ENCODE measurements at regions not wholly inside any gene's neighbourhood (a gene's known extent, or its start where the extent isn't known, plus 50 kb on each side); places are given as distances from the start of the nearest gene placed in this dataset.

DNA sequence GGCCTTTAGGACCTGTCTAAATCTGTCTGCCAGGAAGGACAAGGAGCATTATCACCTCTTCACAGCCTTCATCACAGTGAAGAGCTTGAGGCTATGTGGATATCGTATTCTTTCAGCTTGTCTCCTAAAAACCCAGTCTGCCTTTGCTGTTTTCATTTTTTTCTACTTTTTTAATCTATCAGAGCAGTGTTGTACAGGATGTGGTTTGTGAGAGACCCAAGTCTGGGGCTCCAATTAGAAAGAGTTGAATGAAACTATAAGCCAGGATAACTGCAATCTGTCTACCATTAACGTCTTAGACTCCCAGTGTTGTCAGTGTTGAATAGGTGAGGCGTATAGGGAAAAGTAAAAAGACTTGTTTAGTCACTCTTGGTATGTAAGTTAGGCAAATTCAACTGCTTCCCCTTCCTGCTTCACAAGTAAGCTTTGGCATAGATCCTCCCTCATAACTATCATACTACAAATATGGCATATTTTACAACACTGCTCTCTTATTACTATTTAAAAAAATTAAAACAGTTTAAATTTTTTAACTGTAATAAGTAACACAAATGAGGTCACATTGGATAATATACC lies 1225.8 kb upstream of the PRMT6 start:
- DNase-seq (ENCODE audit: low spot score) = no peak

DNA sequence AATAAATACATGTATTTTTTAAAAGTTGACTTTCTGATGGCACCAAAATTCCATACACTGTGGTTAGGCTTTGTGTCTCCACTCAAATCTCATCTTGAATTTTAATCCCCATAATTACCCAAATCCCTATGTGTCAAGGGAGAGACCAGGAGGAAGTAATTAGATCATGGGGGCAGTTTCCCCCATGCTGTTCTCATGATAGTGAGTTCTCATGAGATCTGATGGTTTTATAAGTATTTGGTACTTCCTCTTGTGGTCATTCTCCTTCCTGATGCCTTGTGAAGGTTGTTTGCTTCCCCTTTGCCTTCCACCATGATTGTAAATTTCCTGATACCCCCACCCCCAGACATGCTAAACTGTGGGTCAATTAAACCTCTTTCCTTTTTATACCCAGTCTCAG lies 1218.4 kb upstream of the PRMT6 start:
- no peak for DNase-seq (ENCODE audit: low spot score)

DNA sequence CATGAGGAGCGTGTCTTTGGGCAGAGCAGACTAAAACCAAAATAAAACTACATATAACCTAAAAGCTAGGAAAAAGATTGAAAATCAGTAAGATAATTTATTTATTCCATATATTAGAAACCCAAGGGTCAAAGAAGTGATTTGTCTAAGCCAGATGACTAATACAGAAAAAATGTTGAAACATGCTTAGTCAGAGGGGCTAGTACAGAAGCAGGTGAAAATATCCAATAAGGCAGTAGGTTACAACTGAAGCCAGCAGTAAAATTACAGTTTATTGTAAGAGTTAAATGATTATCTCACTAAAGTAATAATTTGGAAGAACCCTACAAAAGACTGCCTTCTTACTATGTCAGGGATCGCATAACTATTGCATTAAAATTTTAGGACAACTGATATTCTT lies 1190.9 kb upstream of the PRMT6 start:
- DNase-seq (ENCODE audit: low spot score) = no peak

DNA sequence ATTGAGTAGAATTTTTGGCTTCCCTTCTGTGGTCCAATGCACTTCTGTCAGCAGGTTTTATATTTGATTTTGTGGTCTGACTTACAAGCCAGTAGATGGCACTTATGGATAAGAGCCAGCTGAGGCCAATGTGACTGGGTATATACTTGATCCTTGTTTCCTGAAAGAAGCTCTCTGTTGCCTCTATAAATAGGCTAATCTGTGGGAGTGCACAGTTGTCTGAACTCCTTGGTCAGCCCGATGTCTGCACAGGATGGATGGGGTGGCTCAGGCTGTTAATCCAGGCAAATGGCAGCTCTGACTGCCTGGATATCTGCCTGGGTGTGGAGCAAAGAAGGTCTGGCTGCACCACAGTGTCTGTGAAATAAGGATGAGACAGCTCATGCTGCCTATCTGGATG lies 1183.7 kb upstream of the PRMT6 start:
- no peak for DNase-seq (ENCODE audit: low spot score)

DNA sequence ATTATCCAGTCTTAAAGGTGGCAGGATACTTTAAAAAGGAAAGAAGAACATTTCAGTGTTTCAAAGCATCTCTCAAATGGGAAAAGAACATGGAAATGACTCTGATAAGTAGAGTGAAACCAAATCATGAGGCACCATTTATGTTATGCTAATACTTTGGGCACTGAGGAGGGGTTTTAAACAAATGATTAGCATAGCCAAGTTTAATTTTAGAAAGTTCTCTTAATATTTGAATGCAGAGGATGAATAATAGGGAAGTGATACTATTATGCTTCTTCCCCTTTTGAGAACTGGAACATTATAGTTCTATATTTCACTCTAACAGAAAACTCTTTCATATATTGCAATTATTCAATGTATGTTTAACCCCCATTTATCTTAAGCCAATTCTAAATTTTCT lies 1181.9 kb upstream of the PRMT6 start:
- no peak for DNase-seq (ENCODE audit: low spot score)

DNA sequence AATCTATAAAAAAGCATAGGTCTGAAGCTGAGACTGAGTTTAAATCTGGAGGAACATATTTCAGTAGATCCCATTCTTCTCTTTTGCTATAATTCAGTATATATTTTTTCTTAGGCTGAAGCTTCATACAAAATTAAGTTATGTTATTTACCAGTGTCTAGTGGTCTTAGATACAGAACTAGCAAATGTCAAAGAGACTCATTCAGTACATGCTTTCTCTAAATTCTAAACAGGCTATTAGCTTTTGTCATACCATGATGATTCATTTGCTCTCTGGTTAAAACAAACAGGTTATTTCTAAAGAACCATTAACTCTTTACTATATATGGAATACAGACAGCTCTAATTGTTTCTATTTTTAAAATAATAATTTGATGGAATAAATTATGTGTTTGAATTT lies 1170.2 kb upstream of the PRMT6 start:
- DNase-seq (ENCODE audit: low spot score) = no peak

DNA sequence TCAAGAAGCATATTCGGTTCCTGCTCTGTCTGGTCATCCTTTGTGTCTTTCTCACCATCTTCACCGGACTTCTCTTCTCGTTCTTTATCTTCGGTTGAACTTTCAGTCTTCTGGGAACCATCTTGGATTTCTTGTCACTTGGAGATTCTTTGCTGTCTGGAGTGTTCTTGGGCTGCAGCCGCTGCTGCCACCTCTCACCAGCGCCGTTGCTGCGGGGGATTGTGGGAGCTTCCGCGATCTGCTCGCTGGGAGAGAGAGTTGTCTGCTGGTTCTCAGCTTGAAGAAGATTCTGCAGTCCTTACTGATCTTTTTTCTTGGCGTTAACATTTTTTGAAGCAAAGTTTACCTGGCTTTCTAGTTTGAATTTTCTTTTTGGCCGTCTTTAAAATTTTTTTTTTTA lies 1165.2 kb upstream of the PRMT6 start:
- no peak for DNase-seq (ENCODE audit: low spot score)

DNA sequence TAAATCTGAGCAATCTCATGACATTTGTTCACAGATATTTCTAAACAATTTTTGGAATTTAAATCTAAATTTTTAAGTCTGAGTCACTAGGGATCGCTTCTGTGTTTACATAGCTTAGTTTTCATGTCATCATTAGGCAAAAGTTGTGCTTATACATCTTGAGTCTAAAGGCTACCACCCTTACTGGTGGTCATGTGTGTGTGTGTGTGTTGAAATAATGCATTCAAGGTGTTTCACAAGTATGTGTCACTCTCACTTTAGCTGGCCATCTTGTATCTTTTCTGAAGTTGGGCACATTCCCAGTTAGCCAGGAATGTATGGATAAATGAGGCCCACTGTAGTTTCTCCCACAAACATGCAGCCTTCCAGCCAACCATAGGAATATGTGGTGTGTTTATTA lies 1162.5 kb upstream of the PRMT6 start:
- DNase-seq (ENCODE audit: low spot score) = no peak

DNA sequence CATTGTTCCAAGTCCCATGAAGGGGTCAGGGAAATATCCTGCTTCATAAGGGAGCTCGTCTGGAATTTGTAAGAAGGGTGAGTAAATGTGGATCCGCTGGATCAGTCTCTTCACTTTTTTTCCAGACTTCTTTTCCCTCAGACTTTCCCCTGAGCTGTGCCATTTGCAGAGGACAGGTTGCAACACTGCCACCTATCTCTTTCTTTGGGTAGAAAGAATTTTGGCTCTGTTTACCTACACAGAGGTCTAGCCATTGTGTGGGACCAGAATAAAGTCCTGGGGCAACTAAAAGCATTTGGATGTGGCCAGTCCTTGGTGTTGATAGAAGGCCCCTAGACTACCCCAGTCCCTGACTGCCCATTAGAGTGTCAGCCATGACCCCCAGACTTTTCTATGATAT lies 1146.7 kb upstream of the PRMT6 start:
- peak; percentile 30 for DNase-seq (ENCODE audit: low spot score)

DNA sequence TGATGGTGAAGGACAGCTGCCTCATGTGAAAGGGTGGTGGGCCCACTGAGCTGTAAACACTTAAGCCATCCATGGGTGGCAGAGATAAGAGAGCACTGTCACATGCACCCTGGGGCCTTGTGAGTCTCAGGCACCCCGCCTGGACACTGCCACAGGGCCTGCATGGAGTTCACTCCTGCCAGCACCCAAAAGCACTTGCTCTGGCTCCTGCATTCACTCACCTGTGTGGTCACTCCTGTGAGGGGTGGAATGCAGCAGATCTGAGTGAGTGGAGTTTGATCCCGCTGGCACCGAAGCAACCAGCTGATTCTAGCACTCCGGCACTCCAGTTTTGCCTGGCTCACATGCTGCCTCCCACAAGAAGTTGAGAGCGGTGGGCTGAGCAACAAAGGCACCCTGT lies 1142.1 kb upstream of the PRMT6 start:
- DNase-seq (ENCODE audit: low spot score) = no peak

DNA sequence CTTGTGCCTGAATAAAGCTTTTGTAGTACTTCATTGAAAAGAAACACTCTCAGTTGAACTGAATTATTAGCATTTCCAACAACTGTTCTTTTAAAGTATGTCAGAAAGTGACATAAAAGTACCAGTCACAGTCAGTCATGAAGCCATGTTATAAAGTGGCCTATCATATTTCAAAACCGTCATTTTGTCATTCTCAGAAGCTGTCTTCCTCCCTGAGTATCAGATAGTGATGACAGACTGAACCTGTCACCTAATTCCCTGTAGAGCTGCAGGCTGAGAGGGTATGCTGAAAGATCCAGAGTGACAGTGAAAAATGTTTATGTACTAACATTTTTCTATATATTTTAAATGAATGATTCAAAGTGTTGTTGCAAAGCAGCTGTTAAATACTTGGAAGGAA lies 1121.7 kb upstream of the PRMT6 start:
- no peak for DNase-seq (ENCODE audit: low spot score)

DNA sequence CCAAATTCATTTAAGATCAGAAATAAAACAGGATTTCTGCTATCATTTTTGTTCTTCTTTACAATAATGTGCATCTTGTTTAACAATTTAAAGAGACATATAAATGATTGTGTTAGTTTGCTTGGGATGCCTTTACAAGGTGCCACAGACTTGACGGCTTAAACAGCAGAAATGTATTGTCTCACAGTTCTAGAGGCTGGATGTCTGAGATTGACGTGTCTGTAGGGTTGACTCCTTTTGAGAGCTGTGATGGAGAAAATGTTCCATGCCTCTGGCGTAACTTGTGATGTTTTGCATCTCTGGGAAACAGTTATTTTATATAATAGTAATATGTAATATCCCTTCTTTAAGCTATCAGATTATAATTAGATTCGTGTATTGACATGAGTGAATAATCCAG lies 1091.6 kb upstream of the PRMT6 start:
- no peak for DNase-seq (ENCODE audit: low spot score)

DNA sequence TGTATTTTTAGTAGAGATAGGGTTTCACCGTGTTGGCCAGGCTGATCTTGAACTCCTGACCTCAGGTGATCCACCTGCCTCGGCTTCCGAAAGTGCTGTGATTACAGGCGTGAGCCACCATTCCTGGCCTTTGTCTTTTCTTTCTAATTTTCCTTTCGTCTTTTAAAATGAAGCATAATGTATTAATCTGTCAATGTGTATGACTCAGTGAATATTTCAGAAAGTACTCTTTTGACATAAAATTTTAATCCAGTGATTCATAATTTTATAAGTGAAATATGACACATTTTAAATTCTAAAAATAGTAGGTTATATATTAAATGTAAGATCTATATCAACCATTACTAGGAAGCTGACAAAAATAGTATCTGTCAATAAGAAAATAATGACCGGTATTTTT lies 1059.0 kb upstream of the PRMT6 start:
- DNase-seq (ENCODE audit: low spot score) = no peak

DNA sequence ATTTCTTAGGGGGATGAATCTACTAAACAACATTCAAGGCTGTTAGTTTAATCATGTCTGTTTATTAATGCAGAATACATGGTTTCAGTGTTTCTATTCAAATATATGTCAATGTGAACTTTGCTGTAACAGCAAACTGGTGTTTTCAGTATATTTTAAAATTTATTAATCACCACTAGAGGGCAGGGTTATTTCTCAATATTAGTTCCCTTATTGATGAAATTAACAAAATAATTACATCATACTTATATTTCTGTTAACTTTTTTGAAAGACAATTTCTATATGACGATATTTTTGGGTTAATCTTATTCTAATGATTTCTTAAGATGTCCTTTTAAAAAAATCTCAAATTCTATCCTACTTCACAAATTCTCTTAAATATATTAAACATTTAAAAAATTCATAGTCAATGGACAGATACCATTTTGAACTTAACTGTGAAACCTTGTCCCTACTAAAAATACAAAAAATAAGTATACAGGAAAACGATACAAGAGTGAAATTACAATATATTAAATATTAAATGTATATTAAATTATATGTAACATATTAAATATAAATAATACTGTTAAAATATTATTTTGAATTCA lies 1034.1 kb upstream of the PRMT6 start:
- DNase-seq (ENCODE audit: low spot score) = no peak

DNA sequence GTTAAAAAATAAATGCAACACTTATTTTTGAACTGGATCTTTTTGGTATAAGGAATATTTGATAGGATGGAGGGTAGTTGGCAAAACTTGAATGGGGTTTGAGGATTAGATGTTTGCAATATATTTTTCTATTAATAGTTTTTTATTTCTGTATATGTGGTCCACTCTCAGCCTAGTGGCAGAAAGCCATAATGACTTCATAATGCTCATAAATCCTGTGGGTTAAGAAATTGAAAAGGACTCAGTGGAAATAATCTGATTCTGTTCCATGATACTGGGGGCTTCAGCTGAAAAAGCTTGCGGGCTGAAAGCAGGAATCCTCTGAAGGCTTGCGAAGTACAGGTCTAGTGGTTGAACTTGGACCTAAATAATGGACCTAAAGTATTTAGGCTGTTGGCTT lies 1028.6 kb upstream of the PRMT6 start:
- DNase-seq (ENCODE audit: low spot score) = no peak

DNA sequence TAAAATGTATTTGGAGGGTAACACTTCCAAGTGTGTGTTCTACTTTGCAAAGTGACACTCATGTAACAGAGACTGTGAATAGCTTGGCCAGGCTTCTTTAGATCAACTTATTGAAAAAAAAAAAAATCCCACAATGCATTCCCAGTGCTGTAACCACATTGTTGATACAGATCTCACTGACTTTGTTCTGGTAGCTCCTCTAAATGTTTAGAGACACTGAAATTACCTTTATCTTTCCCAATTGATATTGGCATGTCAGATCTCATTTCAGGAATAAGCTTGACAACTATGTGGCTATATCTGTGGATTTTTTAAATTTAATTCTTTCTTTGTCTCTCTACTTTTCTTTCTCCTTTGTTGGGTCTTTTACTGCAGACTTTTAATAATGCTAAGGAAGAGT lies 1018.9 kb upstream of the PRMT6 start:
- no peak for DNase-seq (ENCODE audit: low spot score)

DNA sequence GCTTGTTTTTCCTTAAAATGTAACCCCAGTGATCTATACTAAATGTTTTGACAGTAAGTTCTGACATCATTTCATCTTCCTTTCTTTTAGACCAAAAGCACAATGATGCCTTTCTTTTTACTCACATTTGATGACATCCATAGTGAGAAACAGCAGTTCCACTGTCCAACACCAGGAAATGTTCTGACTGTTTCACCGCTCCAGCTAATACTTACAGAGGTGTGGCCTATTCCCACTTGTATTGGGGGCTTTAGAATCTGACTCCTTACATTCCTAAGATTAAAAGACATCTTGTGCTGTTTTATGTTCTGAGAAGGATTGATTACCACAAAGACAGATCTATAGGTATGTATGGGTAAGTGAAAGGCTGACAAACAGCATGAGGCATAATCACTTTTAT lies 1018.2 kb upstream of the PRMT6 start:
- no peak for DNase-seq (ENCODE audit: low spot score)

DNA sequence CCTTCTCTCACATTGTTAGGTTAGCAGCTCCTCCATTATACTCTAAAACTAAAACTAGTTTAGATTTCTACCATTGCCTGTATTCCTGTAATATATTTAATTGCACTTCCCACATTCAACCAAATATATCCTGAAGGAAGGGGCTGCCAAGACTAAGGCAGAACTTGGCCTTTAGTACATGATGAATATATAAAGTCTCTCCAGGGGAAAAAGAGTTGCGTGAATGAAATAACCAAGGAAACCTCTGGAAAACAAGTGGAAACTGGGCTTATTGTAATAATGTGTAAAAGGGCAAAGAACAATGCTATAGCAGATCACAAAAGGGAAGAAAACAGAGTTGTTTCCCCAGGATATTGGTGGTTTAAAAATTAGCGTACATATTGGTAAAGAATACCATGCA lies 1012.5 kb upstream of the PRMT6 start:
- DNase-seq (ENCODE audit: low spot score) = no peak

DNA sequence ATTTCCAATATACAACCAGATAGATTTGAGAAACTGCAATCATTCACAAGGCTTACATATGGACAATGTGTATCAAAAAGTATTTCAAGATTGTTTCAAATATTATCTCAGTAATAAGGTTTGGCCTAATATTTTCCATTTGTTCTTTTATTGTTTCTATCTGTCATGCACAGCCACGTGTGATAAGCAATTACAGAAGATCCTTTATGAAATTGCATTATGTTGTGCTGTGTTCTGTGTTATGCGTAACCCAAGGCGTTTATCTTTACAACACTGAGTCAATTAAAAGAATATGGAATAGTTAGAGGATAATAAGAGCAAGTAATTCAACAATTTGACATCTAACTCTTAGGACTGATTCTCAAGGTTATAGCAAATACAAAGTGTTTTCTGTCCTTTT lies 1009.3 kb upstream of the PRMT6 start:
- no peak for DNase-seq (ENCODE audit: low spot score)

DNA sequence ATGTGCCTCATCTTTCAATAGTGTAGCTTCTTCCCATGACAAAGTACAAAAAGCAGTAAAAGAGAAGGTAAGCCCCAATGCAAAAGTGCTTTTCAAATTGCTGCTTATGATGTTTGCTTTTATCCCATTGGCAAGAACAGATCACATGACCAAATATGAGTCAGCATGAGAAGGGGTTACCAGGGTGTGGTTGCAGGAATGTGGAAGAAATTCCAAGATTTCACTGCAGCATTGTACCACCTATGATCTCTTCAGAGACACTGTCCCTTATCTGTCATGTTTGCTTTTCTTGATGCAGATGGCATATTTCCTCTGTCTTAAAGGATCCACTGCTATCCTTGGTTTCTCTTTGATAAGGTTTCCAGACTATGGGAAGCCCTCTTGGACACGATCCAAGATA lies 1006.9 kb upstream of the PRMT6 start:
- DNase-seq (ENCODE audit: low spot score) = no peak

DNA sequence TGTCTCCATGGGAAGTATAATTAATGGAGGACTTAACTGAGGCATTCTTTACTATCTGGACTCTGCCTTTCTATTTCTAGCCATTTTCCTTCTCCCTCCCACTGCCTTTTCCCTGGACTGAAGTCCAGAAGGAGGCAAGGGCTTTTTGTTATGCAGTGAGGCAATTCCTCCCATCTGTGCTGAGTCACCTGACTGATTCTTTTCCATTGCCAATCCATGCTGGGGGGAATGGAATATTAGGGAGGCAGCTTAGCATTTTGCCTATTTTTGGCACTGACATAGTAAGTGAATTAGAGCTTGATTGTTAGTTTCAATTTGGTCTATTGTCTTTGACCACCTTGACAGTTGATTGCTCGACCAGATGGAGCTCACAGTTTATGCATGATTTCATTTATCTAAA lies 1000.6 kb upstream of the PRMT6 start:
- peak; percentile 5 for DNase-seq (ENCODE audit: low spot score)

DNA sequence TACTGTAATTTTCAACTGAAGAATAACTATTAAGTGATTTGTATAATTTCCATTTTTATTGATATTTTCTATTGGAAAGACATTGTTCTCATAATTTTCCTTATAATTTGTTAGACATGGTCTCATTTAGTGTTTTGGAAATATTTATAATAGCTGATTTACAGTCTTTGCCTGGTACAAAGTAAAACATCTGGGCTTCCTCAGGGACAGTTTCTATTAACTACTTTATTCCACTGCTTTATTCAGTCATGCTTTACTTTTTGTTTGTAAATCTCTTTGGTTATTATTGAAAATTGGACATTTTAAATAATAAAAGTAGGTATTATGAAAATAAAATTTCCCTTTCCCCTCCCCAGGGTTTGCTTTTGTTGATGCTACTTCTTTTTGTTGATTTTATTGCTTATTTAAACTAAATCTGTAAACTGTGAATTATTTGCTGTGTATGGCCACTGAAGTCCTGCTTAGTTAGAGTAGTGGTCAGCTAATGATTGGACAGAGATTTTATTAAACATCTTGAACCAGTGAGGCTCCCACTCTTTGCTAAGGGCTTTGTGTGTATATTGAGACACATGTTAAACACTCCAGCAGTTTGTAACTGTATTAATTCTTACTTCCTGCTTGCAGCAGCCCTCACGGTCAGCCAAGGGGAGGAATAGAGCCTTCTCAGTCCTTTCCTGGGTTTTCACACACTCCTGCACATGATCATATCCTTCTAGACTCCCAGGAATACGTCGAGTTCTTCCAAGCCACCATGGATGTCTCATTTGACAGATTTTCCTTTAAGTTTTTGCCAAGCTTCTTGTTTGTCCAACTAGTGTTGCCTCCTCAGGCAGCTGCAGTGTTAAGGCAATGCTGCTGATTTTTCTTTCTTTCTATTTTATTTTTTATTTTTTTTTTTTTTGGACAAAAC lies 994.6 kb upstream of the PRMT6 start:
- DNase-seq (ENCODE audit: low spot score) = no peak

DNA sequence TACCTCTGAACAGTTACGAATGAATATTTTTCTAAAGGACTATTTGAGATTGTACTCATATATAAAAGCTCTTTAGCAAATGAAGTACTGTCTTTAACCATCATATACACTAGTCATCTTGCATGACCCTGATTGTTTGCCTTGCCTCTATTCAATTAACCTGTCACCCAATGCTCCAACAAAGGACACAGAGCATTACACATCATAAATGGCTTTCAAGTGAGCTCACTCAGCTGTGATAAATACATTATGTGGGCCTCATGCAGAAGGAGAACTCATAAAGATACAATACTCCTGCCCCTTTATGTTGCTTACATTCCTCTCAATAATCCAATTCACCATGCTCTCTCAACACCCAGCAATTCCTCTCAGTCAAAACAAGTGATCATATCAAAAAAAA lies 993.0 kb upstream of the PRMT6 start:
- no peak for DNase-seq (ENCODE audit: low spot score)
